SK-N-SH (cell line): ENCODE measurements at regions not wholly inside any gene's neighbourhood (a gene's known extent, or its start where the extent isn't known, plus 50 kb on each side); places are given as distances from the start of the nearest gene placed in this dataset.

Source experiments
- CTCF ChIA-PET: fragments of 300-600, 350-600 bp; formaldehyde crosslinking; extraction: SDS; loops from one replicate; lab custom pipeline; 2021; lab: Yijun Ruan, JAX
- POLR2A ChIA-PET: fragments of 350-600 bp; sonication (Branson Sonifier 250); formaldehyde crosslinking; extraction: SDS; loops from one replicate; lab custom pipeline; 2020; ENCODE audit warnings: antibody characterized with exemption, inconsistent platforms; lab: Yijun Ruan, JAX
- DNase-seq: peaks from one replicate; pipeline ENCODE4 v3.0.0; 2012
- H2AFZ ChIP-seq: fragments of 200-600 bp; sonication (generic); 2 replicates; pipeline ENCODE4 v1.8.1; 2016; ENCODE audit warnings: antibody characterized with exemption, mild to moderate bottlenecking, low read depth
- H3F3A ChIP-seq: fragments of 200-600 bp; sonication (generic); replicated peaks from 2 replicates; pipeline ENCODE3; 2016; ENCODE audit warnings: antibody characterized with exemption, mild to moderate bottlenecking; ENCODE audit not compliant: insufficient read depth
- H3K27ac ChIP-seq, 2 experiments: fragments of 200-500 bp in 1 of 2; fragments of 200-600 bp in 1 of 2; sonication (Bioruptor generic) in 1 of 2; sonication (generic), shearing (Covaris generic) in 1 of 2; 2 replicates each; pipeline versions ENCODE4 v1.5.1 to v1.6.1; 2014 to 2016; ENCODE audit warnings: low read depth in 2 of 2, inconsistent platforms in 1 of 2, low read length in 1 of 2, mild to moderate bottlenecking in 1 of 2, mixed read lengths in 1 of 2
- H3K27me3 ChIP-seq: fragments of 200-600 bp; sonication (generic), shearing (Covaris generic); 2 replicates; pipeline ENCODE4 v1.6.1; 2016; ENCODE audit warnings: mixed run types; ENCODE audit not compliant: insufficient read depth
- H3K36me3 ChIP-seq, 2 experiments: fragments of 200-500 bp in 1 of 2; fragments of 200-600 bp in 1 of 2; sonication (Bioruptor generic) in 1 of 2; sonication (generic) in 1 of 2; replicated peaks in 1 of 2; 2 replicates each; pipeline versions ENCODE3 to v1.5.1; 2014 to 2016; ENCODE audit warnings: low read length in 1 of 2, mild to moderate bottlenecking in 1 of 2; ENCODE audit not compliant: insufficient read depth in 2 of 2, control insufficient read depth in 1 of 2
- H3K4me1 ChIP-seq, 2 experiments: fragments of 200-500 bp in 1 of 2; fragments of 200-600 bp in 1 of 2; sonication (Bioruptor generic) in 1 of 2; sonication (generic), shearing (Covaris generic) in 1 of 2; 2 replicates each; pipeline versions ENCODE4 v1.5.1 to v1.6.1; 2014 to 2016; ENCODE audit warnings: low read depth in 1 of 2, low read length in 1 of 2, mixed run types in 1 of 2; ENCODE audit not compliant: insufficient read depth in 2 of 2, control insufficient read depth in 1 of 2
- H3K4me2 ChIP-seq: fragments of 200-600 bp; sonication (generic), shearing (Covaris generic); 2 replicates; pipeline ENCODE4 v1.6.1; 2017; ENCODE audit warnings: mixed run types
- H3K4me3 ChIP-seq, 2 experiments: fragments of 200-500 bp in 1 of 2; fragments of 200-600 bp in 1 of 2; sonication (Bioruptor generic) in 1 of 2; sonication (generic), shearing (Covaris generic) in 1 of 2; 2 replicates each; pipeline versions ENCODE4 v1.5.1 to v1.8.1; 2014 to 2016; ENCODE audit warnings: low read depth in 2 of 2, inconsistent platforms in 1 of 2, low read length in 1 of 2, mild to moderate bottlenecking in 1 of 2, mixed read lengths in 1 of 2, moderate library complexity in 1 of 2
- H3K79me2 ChIP-seq: fragments of 200-600 bp; sonication (generic); 2 replicates; pipeline ENCODE4 v1.8.1; 2017; ENCODE audit warnings: mild to moderate bottlenecking; ENCODE audit not compliant: insufficient read depth
- H3K9ac ChIP-seq: fragments of 200-600 bp; sonication (generic); 2 replicates; pipeline ENCODE4 v1.6.1; 2017; ENCODE audit warnings: mixed run types
- H3K9me2 ChIP-seq: fragments of 200-600 bp; sonication (generic); 2 replicates; pipeline ENCODE4 v1.6.1; 2017; ENCODE audit warnings: mixed run types
- H3K9me3 ChIP-seq: fragments of 200-600 bp; sonication (generic); 2 replicates; pipeline ENCODE4 v1.6.1; 2017; ENCODE audit warnings: mixed run types, mild to moderate bottlenecking, moderate library complexity
- H4K20me1 ChIP-seq: fragments of 200-600 bp; sonication (generic); 2 replicates; pipeline ENCODE4 v1.6.1; 2017; ENCODE audit warnings: mild to moderate bottlenecking, mixed run types; ENCODE audit not compliant: insufficient read depth
- ELF1 ChIP-seq: IDR thresholded peaks from 2 replicates; pipeline ENCODE4 v1.4.0; 2012
- GATA2 ChIP-seq: sonication (generic); formaldehyde crosslinking; IDR thresholded peaks from 2 replicates; pipeline ENCODE4 v1.5.0; 2020; ENCODE audit warnings: mild to moderate bottlenecking, missing genetic modification reagents
- JUND ChIP-seq: IDR thresholded peaks from 2 replicates; pipeline ENCODE4 v1.4.0; 2012
- MAX ChIP-seq: IDR thresholded peaks from 2 replicates; pipeline ENCODE4 v1.4.0; 2012; ENCODE audit warnings: low read depth
- NFIC ChIP-seq: IDR thresholded peaks from 2 replicates; pipeline ENCODE4 v1.4.0; 2012; ENCODE audit warnings: borderline replicate concordance
- NRF1 ChIP-seq: IDR thresholded peaks from 2 replicates; pipeline ENCODE4 v1.6.1; 2012; ENCODE audit warnings: low read depth, mild to moderate bottlenecking, low read length
- PBX3 ChIP-seq: IDR thresholded peaks from 2 replicates; pipeline ENCODE4; 2012
- POLR2AphosphoS5 ChIP-seq: IDR thresholded peaks from 2 replicates; pipeline ENCODE4 v1.6.1; 2012; ENCODE audit warnings: low read depth, low read length
- RCOR1 ChIP-seq: fragments of 150-350 bp; IDR thresholded peaks from 2 replicates; pipeline ENCODE4 v1.6.1; 2017; ENCODE audit warnings: antibody characterized with exemption, low read length
- REST ChIP-seq: IDR thresholded peaks from 2 replicates; pipeline ENCODE4 v1.6.1; 2012; ENCODE audit warnings: mild to moderate bottlenecking, low read depth, low read length, moderate library complexity
- RXRA ChIP-seq: IDR thresholded peaks from 2 replicates; pipeline ENCODE4 v1.4.0; 2012; ENCODE audit warnings: low read depth, mild to moderate bottlenecking, borderline replicate concordance
- TAF1 ChIP-seq: IDR thresholded peaks from 2 replicates; pipeline ENCODE4 v1.6.1; 2012; ENCODE audit warnings: low read depth, mild to moderate bottlenecking, low read length, moderate library complexity, borderline replicate concordance
- USF2 ChIP-seq: fragments of 150-350 bp; IDR thresholded peaks from 2 replicates; pipeline ENCODE4 v1.6.1; 2017; ENCODE audit warnings: antibody characterized with exemption, low read length, low read depth, borderline replicate concordance
- YY1 ChIP-seq: IDR thresholded peaks from 2 replicates; pipeline ENCODE4 v1.4.0; 2012; ENCODE audit warnings: low read depth, mild to moderate bottlenecking
- WGBS: methylation state at CpG from one replicate; pipeline ENCODE4 v1.1.6; 2017; ENCODE audit warnings: low lambda C conversion rate; 5-methylcytosine and 5-hydroxymethylcytosine counted together

- no peaks in the 10 kb centered on the region for H3K9me3 ChIP-seq
- CTCF ChIA-PET = no interaction called here
- 0% methylated on average over 4 of the region's 4 CpGs for WGBS
These were observed 2171.4 kb downstream of the LRRC4C start for GRCh38 chr11:39288011-39288410.

GRCh38 chr11:39268176-39268690, 2191.2 kb downstream of the LRRC4C start:
- H3K9me2 ChIP-seq = no peaks in the 10 kb centered on the region
- no peaks in the 10 kb centered on the region for H3K36me3 ChIP-seq
- DNase-seq = no peak
- peaks cover 0 to 17% of the 10 kb centered on the region in 2 experiments; a peak in 1 of 4 replicates for H3K4me1 ChIP-seq
- no peaks in the 10 kb centered on the region for H3K79me2 ChIP-seq
- H3K9ac ChIP-seq = no peak overlapping the region
- H3K9me3 ChIP-seq = no peaks in the 10 kb centered on the region
- ChIA-PET CTCF (no interaction called here), POLR2A (no interaction called here)
- TF ChIP-seq JUND (no peak), REST (no peak), PBX3 (no peak), USF2 (no peak), NFIC (no peak), MAX (no peak), ELF1 (no peak)
- 12% methylated on average over 3 of the region's 3 CpGs for WGBS
- no peak overlapping the region for H3K4me3 ChIP-seq
- H3F3A ChIP-seq = no peaks in the 10 kb centered on the region
- no peaks in the 10 kb centered on the region for H4K20me1 ChIP-seq
- H3K27ac ChIP-seq = no peak overlapping the region
- H3K4me2 ChIP-seq = no peak overlapping the region
- H2AFZ ChIP-seq = no peak overlapping the region
- no peaks in the 10 kb centered on the region for H3K27me3 ChIP-seq

More at GRCh38 chr11:39288011-39288410, 2171.4 kb downstream of the LRRC4C start:
- Histone ChIP-seq H3F3A (no peaks in the 10 kb centered on the region), H3K4me2 (no peak overlapping the region), H3K4me1 (no peaks in the 10 kb centered on the region), H3K36me3 (no peaks in the 10 kb centered on the region), H3K9me2 (no peaks in the 10 kb centered on the region), H4K20me1 (no peaks in the 10 kb centered on the region), H3K4me3 (no peak overlapping the region), H3K79me2 (no peaks in the 10 kb centered on the region), H2AFZ (no peak overlapping the region), H3K27ac (no peak overlapping the region), H3K9ac (no peak overlapping the region), H3K27me3 (no peaks in the 10 kb centered on the region)
- no peak for DNase-seq
- TF ChIP-seq RXRA (no peak), YY1 (no peak), TAF1 (no peak), POLR2AphosphoS5 (no peak), MAX (no peak), GATA2 (CRISPR knock-in tag) (no peak), NRF1 (no peak), RCOR1 (no peak)
- POLR2A ChIA-PET = no interaction called here
